Cardiac fibroblast (primary cell): ENCODE measurements at regions not wholly inside any gene's neighbourhood (a gene's known extent, or its start where the extent isn't known, plus 50 kb on each side); places are given as distances from the start of the nearest gene placed in this dataset.

Experiments used
- DNase-seq, 2 donors: peaks; one replicate each; pipeline versions ENCODE4 v3.0.0 to v3.0.0-alpha.2; 2010; ENCODE audit warnings: low read depth in 2 of 2
- H3K4me3 ChIP-seq, 2 donors: replicated peaks in 1 of 2; 1 replicate in 1 of 2; 2 replicates in 1 of 2; pipeline ENCODE4 v1.5.1; 2011; ENCODE audit warnings: low read depth in 2 of 2, low read length in 2 of 2, mild to moderate bottlenecking in 2 of 2, moderate library complexity in 1 of 2
- CTCF ChIP-seq: IDR thresholded peaks from one replicate; pipeline ENCODE4 v1.5.1; 2011; ENCODE audit warnings: low read depth, mild to moderate bottlenecking, low read length, inconsistent platforms

- H3K4me3 ChIP-seq, result no peak overlapping the region
- DNase-seq, result no peak
- no peak for TF ChIP-seq CTCF
These were observed 398.4 kb upstream of the NOVA1 start for GRCh38 chr14:26996246-26996645.

- H3K4me3 ChIP-seq, result no peak overlapping the region
- TF ChIP-seq CTCF, result no peak
- DNase-seq, result no peak
These were observed 404.3 kb upstream of the NOVA1 start for GRCh38 chr14:27002179-27002578.

- no peak overlapping the region for H3K4me3 ChIP-seq
- DNase-seq, result no peak
These were observed 408.7 kb upstream of the NOVA1 start for GRCh38 chr14:27006570-27006969.

GRCh38 chr14:27008187-27008586, 410.4 kb upstream of the NOVA1 start:
- TF ChIP-seq CTCF, result no peak
- no peak for DNase-seq
- H3K4me3 ChIP-seq, result no peak overlapping the region

More at GRCh38 chr14:27006570-27006969, 408.7 kb upstream of the NOVA1 start:
- TF ChIP-seq CTCF, result no peak

GRCh38 chr14:27012641-27013040, 414.8 kb upstream of the NOVA1 start:
- no peak for TF ChIP-seq CTCF
- no peak overlapping the region for H3K4me3 ChIP-seq
- DNase-seq, result no peak

GRCh38 chr14:27013678-27014077, 415.8 kb upstream of the NOVA1 start:
- H3K4me3 ChIP-seq, result no peak overlapping the region
- no peak for DNase-seq
- TF ChIP-seq CTCF, result no peak

- no peak overlapping the region for H3K4me3 ChIP-seq
- peak in 1 of 2 donors; percentile 2 for DNase-seq
- no peak for TF ChIP-seq CTCF
These were observed 417.2 kb upstream of the NOVA1 start for GRCh38 chr14:27015065-27015464.
